Parathyroid adenoma (tissue), 2 donors: ENCODE measurements at regions not wholly inside any gene's neighbourhood (a gene's known extent, or its start where the extent isn't known, plus 50 kb on each side); places are given as distances from the start of the nearest gene placed in this dataset.

ENCODE experiments used
- H2AFZ ChIP-seq: fragments of 300-600 bp; sonication (generic); one replicate; pipeline ENCODE4 v1.7.0; 2017; ENCODE audit warnings: antibody characterized with exemption, mild to moderate bottlenecking
- H3K27ac ChIP-seq: fragments of 300-600 bp; sonication (generic); one replicate; pipeline ENCODE4 v1.7.0; 2017
- H3K27me3 ChIP-seq: fragments of 300-600 bp; sonication (generic); one replicate; pipeline ENCODE4 v1.7.0; 2017; ENCODE audit warnings: low read length; ENCODE audit not compliant: control insufficient read depth, insufficient read depth
- H3K36me3 ChIP-seq: fragments of 300-600 bp; sonication (generic); one replicate; pipeline ENCODE4 v1.7.0; 2017; ENCODE audit warnings: low read length; ENCODE audit not compliant: control insufficient read depth, insufficient read depth
- H3K4me1 ChIP-seq: fragments of 300-600 bp; sonication (generic); one replicate; pipeline ENCODE4 v1.7.0; 2017; ENCODE audit warnings: control low read depth
- H3K4me2 ChIP-seq: fragments of 300-600 bp; sonication (generic); one replicate; pipeline ENCODE4 v1.7.0; 2017; ENCODE audit warnings: low read length
- H3K4me3 ChIP-seq: fragments of 300-600 bp; sonication (generic); one replicate; pipeline ENCODE4 v1.7.0; 2017; ENCODE audit warnings: low read depth, low read length
- H3K79me2 ChIP-seq: fragments of 300-600 bp; sonication (generic); one replicate; pipeline ENCODE4 v1.7.0; 2017; ENCODE audit warnings: control low read depth
- H3K9ac ChIP-seq: fragments of 300-600 bp; sonication (generic); one replicate; pipeline ENCODE4 v1.7.0; 2017; ENCODE audit warnings: mild to moderate bottlenecking
- H3K9me3 ChIP-seq: fragments of 300-600 bp; sonication (generic); one replicate; pipeline ENCODE4 v1.7.0; 2017; ENCODE audit warnings: low read length; ENCODE audit not compliant: control insufficient read depth
- CTCF ChIP-seq: fragments of 300-600 bp; sonication (generic); IDR thresholded peaks from one replicate; pipeline ENCODE4 v1.7.0; 2017; ENCODE audit warnings: antibody characterized with exemption, mild to moderate bottlenecking
- donor health status: primary hyperparathyroidism.

DNA sequence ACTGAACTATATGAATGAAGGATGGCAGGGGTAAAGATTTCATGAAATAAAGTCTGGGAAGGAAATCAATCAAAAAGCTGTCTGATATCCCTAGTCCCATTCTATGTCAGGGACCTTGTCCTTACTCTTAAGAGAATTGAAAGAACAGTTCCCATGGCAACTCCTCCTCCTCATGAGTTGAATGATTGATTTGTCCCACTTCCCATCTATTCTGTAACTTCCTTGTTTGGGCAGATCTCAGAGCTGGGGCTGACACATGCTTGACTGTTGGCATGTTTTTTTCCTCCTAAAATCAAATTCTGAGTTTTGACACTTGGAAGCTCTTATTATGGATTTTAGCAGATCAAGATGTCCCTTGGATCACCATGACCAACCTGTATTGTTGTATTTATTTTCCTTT lies 1138.6 kb upstream of the CDH8 start:
- Histone ChIP-seq H3K9ac (no peak overlapping the region), H3K4me1 (no peaks in the 10 kb centered on the region), H3K27ac (no peak overlapping the region), H3K9me3 (no peaks in the 10 kb centered on the region), H3K4me2 (no peak overlapping the region), H3K36me3 (no peaks in the 10 kb centered on the region), H3K27me3 (no peaks in the 10 kb centered on the region), H2AFZ (no peak overlapping the region), H3K4me3 (no peak overlapping the region), H3K79me2 (no peaks in the 10 kb centered on the region)
- TF ChIP-seq CTCF: no peak

GRCh38 chr16:63171545-63171944 lies 1135.3 kb upstream of the CDH8 start:
- Histone ChIP-seq H3K79me2 (no peaks in the 10 kb centered on the region), H3K9ac (no peak overlapping the region), H3K4me2 (no peak overlapping the region), H3K9me3 (no peaks in the 10 kb centered on the region), H3K27ac (no peak overlapping the region), H3K4me1 (no peaks in the 10 kb centered on the region), H3K27me3 (no peaks in the 10 kb centered on the region), H2AFZ (no peak overlapping the region), H3K4me3 (no peak overlapping the region), H3K36me3 (no peaks in the 10 kb centered on the region)
- TF ChIP-seq CTCF: no peak

GRCh38 chr16:63169100-63169499 lies 1132.9 kb upstream of the CDH8 start:
- no peaks in the 10 kb centered on the region for H3K9me3 ChIP-seq
- no peak overlapping the region for H3K27ac ChIP-seq
- no peak overlapping the region for H3K4me3 ChIP-seq
- no peak overlapping the region for H2AFZ ChIP-seq
- H3K27me3 ChIP-seq: no peaks in the 10 kb centered on the region
- no peak overlapping the region for H3K4me2 ChIP-seq
- no peak overlapping the region for H3K9ac ChIP-seq
- no peaks in the 10 kb centered on the region for H3K79me2 ChIP-seq
- no peaks in the 10 kb centered on the region for H3K36me3 ChIP-seq
- no peak for TF ChIP-seq CTCF
- no peaks in the 10 kb centered on the region for H3K4me1 ChIP-seq

DNA sequence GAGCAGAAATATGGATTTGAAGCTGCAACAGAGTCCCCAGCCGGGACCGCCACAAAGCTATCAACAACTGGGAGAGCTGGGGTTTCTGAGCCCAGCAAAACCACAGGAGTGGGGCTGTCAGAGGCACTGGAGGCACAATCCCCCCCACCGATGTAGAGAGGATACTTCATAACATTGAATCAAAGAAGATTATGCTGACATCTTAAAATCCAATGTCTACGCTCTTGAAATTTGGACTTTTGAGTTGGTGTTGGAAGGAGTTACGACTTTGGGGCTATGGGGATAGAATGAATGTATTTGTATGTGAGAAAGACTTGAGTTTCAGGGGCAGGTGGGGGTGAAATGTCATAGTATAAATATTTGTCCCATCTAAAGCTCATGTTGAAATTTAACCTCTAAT lies 1121.6 kb upstream of the CDH8 start:
- Histone ChIP-seq H3K79me2 (no peaks in the 10 kb centered on the region), H2AFZ (no peak overlapping the region), H3K4me2 (no peak overlapping the region), H3K9me3 (no peaks in the 10 kb centered on the region), H3K27me3 (no peaks in the 10 kb centered on the region), H3K4me3 (no peak overlapping the region), H3K27ac (no peak overlapping the region), H3K4me1 (no peaks in the 10 kb centered on the region), H3K36me3 (no peaks in the 10 kb centered on the region), H3K9ac (no peak overlapping the region)
- no peak for TF ChIP-seq CTCF

DNA sequence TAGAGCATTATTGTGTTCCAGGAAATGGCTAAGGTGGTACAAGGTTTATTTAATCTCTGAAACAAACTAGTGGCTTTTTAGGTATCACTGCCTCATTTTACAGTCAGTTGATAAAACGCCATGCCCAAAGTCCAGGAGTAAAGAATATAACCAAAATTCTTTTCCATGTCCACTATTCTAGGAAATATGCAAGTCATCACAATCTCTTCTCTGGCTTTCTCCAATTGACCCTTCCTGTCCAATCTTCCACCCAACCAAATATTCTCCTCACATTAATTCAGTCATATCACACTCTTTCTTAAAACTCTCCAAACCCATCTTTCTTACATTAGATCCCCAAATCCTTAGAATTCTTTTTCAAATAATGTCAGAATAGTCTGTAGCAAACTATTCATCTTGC lies 1110.0 kb upstream of the CDH8 start:
- Histone ChIP-seq H3K4me3 (no peak overlapping the region), H3K27ac (no peak overlapping the region), H2AFZ (no peak overlapping the region), H3K4me1 (no peaks in the 10 kb centered on the region), H3K36me3 (no peaks in the 10 kb centered on the region), H3K9me3 (no peaks in the 10 kb centered on the region), H3K4me2 (no peak overlapping the region), H3K27me3 (no peaks in the 10 kb centered on the region), H3K9ac (no peak overlapping the region), H3K79me2 (no peaks in the 10 kb centered on the region)
- no peak for TF ChIP-seq CTCF
